Esophagus squamous epithelium (tissue), 4 donors: ENCODE measurements at regions not wholly inside any gene's neighbourhood (a gene's known extent, or its start where the extent isn't known, plus 50 kb on each side); places are given as distances from the start of the nearest gene placed in this dataset.

Experiments used
- POLR2A ChIP-seq, 4 donors: fragments of 450-650 bp; IDR thresholded peaks; one replicate each; pipeline ENCODE4 v1.6.1; 2017; ENCODE audit warnings: antibody characterized with exemption in 4 of 4, mild to moderate bottlenecking in 4 of 4, moderate library complexity in 3 of 4
- TF ChIP-seq, protein P1 (sequence below), 6 experiments: fragments of 450-650 bp in 4 of 6; fragments of 200-600 bp in 2 of 6; sonication (generic) in 2 of 6; IDR thresholded peaks; one replicate each; pipeline ENCODE4 v1.5.1; 2016 to 2019; ENCODE audit warnings: antibody characterized with exemption in 6 of 6, mild to moderate bottlenecking in 4 of 6, moderate library complexity in 4 of 6

DNA sequence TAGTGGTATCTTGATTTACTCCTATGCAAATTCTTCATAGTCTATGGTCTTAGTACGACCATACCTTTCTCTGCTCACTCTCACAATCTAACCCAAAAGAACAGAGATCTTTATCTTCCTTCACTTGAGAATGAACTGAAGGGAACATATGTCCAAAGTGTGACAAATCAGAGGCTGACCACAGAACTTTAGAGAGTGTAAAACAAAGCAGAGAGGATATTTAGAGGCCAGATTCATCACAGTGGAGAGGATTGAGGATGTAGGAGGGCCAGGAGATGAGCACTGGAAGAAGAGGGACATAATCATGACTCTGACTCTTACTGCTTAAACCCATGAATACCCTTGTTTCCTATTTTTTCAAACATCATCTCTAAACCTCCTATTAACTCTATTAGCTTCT is 935.3 kb upstream of the PHF14 start:
- TF ChIP-seq, protein P1, sequence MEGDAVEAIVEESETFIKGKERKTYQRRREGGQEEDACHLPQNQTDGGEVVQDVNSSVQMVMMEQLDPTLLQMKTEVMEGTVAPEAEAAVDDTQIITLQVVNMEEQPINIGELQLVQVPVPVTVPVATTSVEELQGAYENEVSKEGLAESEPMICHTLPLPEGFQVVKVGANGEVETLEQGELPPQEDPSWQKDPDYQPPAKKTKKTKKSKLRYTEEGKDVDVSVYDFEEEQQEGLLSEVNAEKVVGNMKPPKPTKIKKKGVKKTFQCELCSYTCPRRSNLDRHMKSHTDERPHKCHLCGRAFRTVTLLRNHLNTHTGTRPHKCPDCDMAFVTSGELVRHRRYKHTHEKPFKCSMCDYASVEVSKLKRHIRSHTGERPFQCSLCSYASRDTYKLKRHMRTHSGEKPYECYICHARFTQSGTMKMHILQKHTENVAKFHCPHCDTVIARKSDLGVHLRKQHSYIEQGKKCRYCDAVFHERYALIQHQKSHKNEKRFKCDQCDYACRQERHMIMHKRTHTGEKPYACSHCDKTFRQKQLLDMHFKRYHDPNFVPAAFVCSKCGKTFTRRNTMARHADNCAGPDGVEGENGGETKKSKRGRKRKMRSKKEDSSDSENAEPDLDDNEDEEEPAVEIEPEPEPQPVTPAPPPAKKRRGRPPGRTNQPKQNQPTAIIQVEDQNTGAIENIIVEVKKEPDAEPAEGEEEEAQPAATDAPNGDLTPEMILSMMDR (IDR thresholded peaks at IDR 0.05) = no peak
- TF ChIP-seq POLR2A (IDR thresholded peaks at IDR 0.05) = no peak
